ENCODE measurements at regions not wholly inside any gene's neighbourhood (a gene's known extent, or its start where the extent isn't known, plus 50 kb on each side); places are given as distances from the start of the nearest gene placed in this dataset.

DNA sequence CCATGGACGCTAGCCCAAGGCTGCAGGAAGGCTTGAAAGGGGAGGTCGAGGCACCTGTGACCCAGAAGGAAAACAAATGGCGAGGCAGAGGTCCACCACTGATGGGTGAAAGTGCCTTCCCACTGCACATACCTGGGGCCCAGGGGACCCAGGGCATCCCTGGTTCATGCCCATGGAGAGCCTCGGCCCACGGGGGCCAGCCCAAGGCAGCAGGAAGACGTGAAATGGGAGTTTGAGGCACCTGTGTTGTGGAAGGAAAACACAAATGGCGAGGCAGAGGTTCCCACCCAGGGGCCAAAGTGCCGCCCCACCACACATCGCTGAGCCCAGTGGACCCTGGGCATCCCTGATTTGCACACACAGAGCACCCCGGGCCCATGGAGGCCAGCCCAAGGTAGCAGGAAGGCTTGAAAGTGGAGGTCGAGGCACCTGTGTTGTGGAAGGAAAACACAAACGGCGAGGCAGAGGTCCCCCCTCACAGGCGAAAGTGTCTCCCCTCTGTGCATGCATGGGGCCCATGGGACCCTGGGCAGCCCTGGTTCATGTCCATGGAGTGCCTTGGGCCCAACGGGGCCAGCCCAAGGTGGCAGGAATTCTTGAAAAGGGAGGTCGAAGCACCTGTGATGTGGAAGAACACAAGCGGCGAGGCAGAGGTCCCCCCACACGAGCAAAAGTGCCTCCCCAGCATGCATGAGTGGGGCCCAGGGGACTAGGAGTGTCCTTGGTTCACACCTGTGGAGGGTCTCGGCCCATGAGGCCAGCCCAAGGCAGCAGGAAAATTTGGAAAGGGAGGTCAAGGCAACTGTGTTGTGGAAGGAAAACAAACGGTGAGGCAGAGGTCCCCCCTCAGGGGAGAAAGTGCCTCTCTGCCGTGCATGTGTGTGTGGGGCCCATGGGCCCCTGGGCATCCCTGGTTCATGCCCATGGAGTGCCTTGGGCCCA lies 383.3 kb downstream of the ALG10 start:
- Histone ChIP-seq H3K9me2 (ENCODE audit: insufficient read depth) (no peaks in the 10 kb centered on the region), H4K20me1 (ENCODE audit: insufficient read depth) (no peaks in the 10 kb centered on the region), H3K9me3 (ENCODE audit: insufficient read depth, low read depth) (peaks cover 5% of the 10 kb centered on the region), H3K79me2 (ENCODE audit: low read depth) (no peaks in the 10 kb centered on the region), H3K27ac (no peak overlapping the region), H3F3A (ENCODE audit: insufficient read depth, low read depth) (no peaks in the 10 kb centered on the region), H3K36me3 (ENCODE audit: low read depth) (no peaks in the 10 kb centered on the region), H3K4me3 (no peak overlapping the region), H2AFZ (no peak overlapping the region), H3K4me2 (no peak overlapping the region), H3K27me3 (ENCODE audit: insufficient read depth, low read depth) (peaks cover 51% of the 10 kb centered on the region), H3K4me1 (replicated peaks; ENCODE audit: insufficient read depth) (no peaks in the 10 kb centered on the region)
- BruUV-seq (replicated peaks), result no TSS peak
- DNase-seq, result peak in 1 of 2 experiments; percentile 0
- CTCF ChIA-PET, result no interaction called here
- no peak for TF ChIP-seq EZH2 (IDR thresholded peaks at IDR 0.05; ENCODE audit: low read depth)
- TF ChIP-seq, protein P1, sequence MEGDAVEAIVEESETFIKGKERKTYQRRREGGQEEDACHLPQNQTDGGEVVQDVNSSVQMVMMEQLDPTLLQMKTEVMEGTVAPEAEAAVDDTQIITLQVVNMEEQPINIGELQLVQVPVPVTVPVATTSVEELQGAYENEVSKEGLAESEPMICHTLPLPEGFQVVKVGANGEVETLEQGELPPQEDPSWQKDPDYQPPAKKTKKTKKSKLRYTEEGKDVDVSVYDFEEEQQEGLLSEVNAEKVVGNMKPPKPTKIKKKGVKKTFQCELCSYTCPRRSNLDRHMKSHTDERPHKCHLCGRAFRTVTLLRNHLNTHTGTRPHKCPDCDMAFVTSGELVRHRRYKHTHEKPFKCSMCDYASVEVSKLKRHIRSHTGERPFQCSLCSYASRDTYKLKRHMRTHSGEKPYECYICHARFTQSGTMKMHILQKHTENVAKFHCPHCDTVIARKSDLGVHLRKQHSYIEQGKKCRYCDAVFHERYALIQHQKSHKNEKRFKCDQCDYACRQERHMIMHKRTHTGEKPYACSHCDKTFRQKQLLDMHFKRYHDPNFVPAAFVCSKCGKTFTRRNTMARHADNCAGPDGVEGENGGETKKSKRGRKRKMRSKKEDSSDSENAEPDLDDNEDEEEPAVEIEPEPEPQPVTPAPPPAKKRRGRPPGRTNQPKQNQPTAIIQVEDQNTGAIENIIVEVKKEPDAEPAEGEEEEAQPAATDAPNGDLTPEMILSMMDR (conservative IDR thresholded peaks at IDR 0.05), result no peak
- POLR2A ChIA-PET (ENCODE audit: unreplicated experiment), result no interaction called here
- intact Hi-C loops (cut with micrococcal nuclease; ENCODE audit: unreplicated experiment), result no loop called here

DNA sequence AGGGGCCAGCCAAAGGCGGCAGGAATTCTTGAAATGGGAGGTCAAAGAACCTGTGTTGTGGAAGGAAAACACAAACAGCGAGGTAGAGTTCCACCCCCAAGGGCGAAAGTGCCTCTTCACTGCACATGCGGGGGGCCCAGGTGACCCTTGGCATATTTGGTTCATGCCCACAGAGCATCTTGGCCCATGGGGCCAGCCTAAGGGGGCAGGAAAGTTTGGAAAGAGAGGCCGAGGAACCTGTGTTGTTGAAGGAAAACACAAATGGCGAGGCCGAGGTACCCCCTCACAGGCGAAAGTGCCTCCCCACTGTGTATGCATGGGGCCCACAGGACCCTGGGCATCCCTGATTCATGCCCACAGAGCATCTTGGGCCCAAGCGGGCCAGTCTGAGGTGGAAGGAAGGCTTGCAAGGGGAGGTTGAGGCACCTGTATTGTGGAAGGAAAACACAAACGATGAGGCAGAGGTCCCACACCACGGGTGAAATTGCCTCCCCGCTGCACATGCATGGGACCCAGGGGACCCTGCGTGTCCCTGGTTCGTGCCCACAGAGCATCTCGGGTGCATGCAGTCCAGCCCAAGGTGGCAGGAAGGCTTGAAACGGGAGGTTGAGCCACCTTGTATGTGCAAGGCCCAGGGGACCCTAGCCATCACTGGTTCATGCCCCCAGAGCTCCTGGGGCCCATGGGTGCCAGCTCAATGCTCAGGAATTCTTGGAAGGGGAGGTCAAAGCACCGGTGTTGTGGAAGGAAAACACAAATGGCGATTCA lies 384.1 kb downstream of the ALG10 start:
- CTCF ChIA-PET, result no interaction called here

DNA sequence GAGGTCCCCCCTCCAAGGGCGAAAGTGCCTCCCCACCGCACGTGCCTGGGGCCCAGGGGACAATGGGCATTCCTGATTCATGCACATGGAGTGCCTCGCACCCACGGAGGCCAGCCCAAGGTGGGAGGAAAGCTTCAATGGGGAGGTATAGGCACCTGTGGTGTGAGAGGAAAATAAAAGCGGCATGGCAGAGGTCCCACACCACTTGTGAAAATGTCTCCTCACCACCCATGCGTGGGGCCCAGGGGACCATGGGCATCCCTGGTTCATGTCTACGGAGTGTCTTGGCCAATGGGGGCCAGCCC lies 384.7 kb downstream of the ALG10 start:
- DNase-seq, result no peak
- BruUV-seq (replicated peaks), result no TSS peak

More for the DNA sequence above, 384.1 kb downstream of the ALG10 start:
- no peak overlapping the region for H3K4me3 ChIP-seq
- no peaks in the 10 kb centered on the region for H3K36me3 ChIP-seq (ENCODE audit: low read depth)
- no peaks in the 10 kb centered on the region for H3K4me1 ChIP-seq (replicated peaks; ENCODE audit: insufficient read depth)
- no peaks in the 10 kb centered on the region for H3K79me2 ChIP-seq (ENCODE audit: low read depth)
- no peak for TF ChIP-seq EZH2 (IDR thresholded peaks at IDR 0.05; ENCODE audit: low read depth)
- TF ChIP-seq, protein P1 (conservative IDR thresholded peaks at IDR 0.05), result no peak
- no peaks in the 10 kb centered on the region for H4K20me1 ChIP-seq (ENCODE audit: insufficient read depth)
- H3F3A ChIP-seq (ENCODE audit: insufficient read depth, low read depth), result no peaks in the 10 kb centered on the region
- POLR2A ChIA-PET (ENCODE audit: unreplicated experiment), result no interaction called here
- H3K4me2 ChIP-seq, result no peak overlapping the region
- H3K27me3 ChIP-seq (ENCODE audit: insufficient read depth, low read depth), result peaks cover 42% of the 10 kb centered on the region
- H3K9me3 ChIP-seq (ENCODE audit: insufficient read depth, low read depth), result peaks cover 10% of the 10 kb centered on the region
- intact Hi-C loops (cut with micrococcal nuclease; ENCODE audit: unreplicated experiment), result no loop called here
- no peak for DNase-seq
- H2AFZ ChIP-seq, result no peak overlapping the region
- no TSS peak for BruUV-seq (replicated peaks)
- H3K9me2 ChIP-seq (ENCODE audit: insufficient read depth), result no peaks in the 10 kb centered on the region
- no peak overlapping the region for H3K27ac ChIP-seq

More for the DNA sequence above, 384.7 kb downstream of the ALG10 start:
- no peaks in the 10 kb centered on the region for H3K36me3 ChIP-seq (ENCODE audit: low read depth)
- H3K79me2 ChIP-seq (ENCODE audit: low read depth), result no peaks in the 10 kb centered on the region
- no peaks in the 10 kb centered on the region for H3K4me1 ChIP-seq (replicated peaks; ENCODE audit: insufficient read depth)
- H3K27me3 ChIP-seq (ENCODE audit: insufficient read depth, low read depth), result peaks cover 37% of the 10 kb centered on the region
- H4K20me1 ChIP-seq (ENCODE audit: insufficient read depth), result no peaks in the 10 kb centered on the region
- no peak overlapping the region for H3K27ac ChIP-seq
- no peak overlapping the region for H3K4me2 ChIP-seq
- intact Hi-C loops (cut with micrococcal nuclease; ENCODE audit: unreplicated experiment), result no loop called here
- no peaks in the 10 kb centered on the region for H3K9me2 ChIP-seq (ENCODE audit: insufficient read depth)
- H3F3A ChIP-seq (ENCODE audit: insufficient read depth, low read depth), result no peaks in the 10 kb centered on the region
- no peak overlapping the region for H2AFZ ChIP-seq
- ChIA-PET POLR2A (ENCODE audit: unreplicated experiment) (no interaction called here), CTCF (no interaction called here)
- H3K4me3 ChIP-seq, result no peak overlapping the region
- H3K9me3 ChIP-seq (ENCODE audit: insufficient read depth, low read depth), result peaks cover 10% of the 10 kb centered on the region
- TF ChIP-seq, protein P1 (conservative IDR thresholded peaks at IDR 0.05), result no peak
- TF ChIP-seq EZH2 (IDR thresholded peaks at IDR 0.05; ENCODE audit: low read depth), result no peak
